SK-N-SH treated with all-trans-retinoic acid at 6 μM for 48 hours (cell line): ENCODE measurements at regions not wholly inside any gene's neighbourhood (a gene's known extent, or its start where the extent isn't known, plus 50 kb on each side); places are given as distances from the start of the nearest gene placed in this dataset.

ENCODE experiments used
- ATAC-seq: fragments of 200-7000 bp; cut with Tn5 transposase; 3 replicates; pipeline ENCODE4 v1.9.1; 2020; ENCODE audit warnings: mild to moderate bottlenecking, moderate library complexity
- ARNTL ChIP-seq: fragments of 450-650 bp; formaldehyde crosslinking; IDR thresholded peaks from 2 replicates; pipeline ENCODE4 v1.5.0; 2020; ENCODE audit warnings: low read depth, mild to moderate bottlenecking, moderate library complexity, borderline replicate concordance
- BACH2 ChIP-seq: fragments of 250-450 bp; sonication (Bioruptor Pico); IDR thresholded peaks from 2 replicates; pipeline ENCODE4 v1.9.0; 2021; ENCODE audit warnings: mild to moderate bottlenecking, borderline replicate concordance
- CSDC2 ChIP-seq: fragments of 250-450 bp; sonication (Bioruptor Pico); IDR thresholded peaks from 2 replicates; pipeline ENCODE4 v1.5.0; 2020; ENCODE audit warnings: mild to moderate bottlenecking, moderate library complexity
- CSRNP3 ChIP-seq: fragments of 250-450 bp; sonication (Bioruptor Pico); IDR thresholded peaks from 2 replicates; pipeline ENCODE4 v1.5.1; 2021; ENCODE audit warnings: mild to moderate bottlenecking, moderate library complexity
- ESRRG ChIP-seq: fragments of 250-450 bp; sonication (Bioruptor Pico); IDR thresholded peaks from 2 replicates; pipeline ENCODE4 v1.6.1; 2021; ENCODE audit warnings: mild to moderate bottlenecking
- GLIS3 ChIP-seq: fragments of 250-450 bp; sonication (Bioruptor Pico); IDR thresholded peaks from 2 replicates; pipeline ENCODE4 v1.5.0; 2020; ENCODE audit warnings: mild to moderate bottlenecking, moderate library complexity
- OSR1 ChIP-seq: fragments of 250-450 bp; sonication (Bioruptor Pico); IDR thresholded peaks from 2 replicates; pipeline ENCODE4 v1.8.0; 2022; ENCODE audit warnings: moderate library complexity, mild to moderate bottlenecking, inconsistent platforms
- POU6F1 ChIP-seq: fragments of 250-450 bp; sonication (Bioruptor Pico); IDR thresholded peaks from 2 replicates; pipeline ENCODE4 v1.8.0; 2021; ENCODE audit warnings: low read depth, mild to moderate bottlenecking, moderate library complexity, borderline replicate concordance
- PPARA ChIP-seq: fragments of 250-450 bp; sonication (Bioruptor Pico); IDR thresholded peaks from 2 replicates; pipeline ENCODE4 v1.5.0; 2020; ENCODE audit warnings: mild to moderate bottlenecking, borderline replicate concordance
- RARB ChIP-seq: fragments of 250-450 bp; sonication (Bioruptor Pico); IDR thresholded peaks from 2 replicates; pipeline ENCODE4 v1.8.0; 2021; ENCODE audit warnings: mild to moderate bottlenecking, moderate library complexity
- SNAI2 ChIP-seq: fragments of 250-450 bp; sonication (Bioruptor Pico); IDR thresholded peaks from 2 replicates; pipeline ENCODE4 v1.5.0; 2020; ENCODE audit warnings: mild to moderate bottlenecking, moderate library complexity
- TOX ChIP-seq: fragments of 250-450 bp; sonication (Bioruptor Pico); IDR thresholded peaks from 2 replicates; pipeline ENCODE4 v1.8.0; 2021; ENCODE audit warnings: mild to moderate bottlenecking, moderate library complexity, borderline replicate concordance
- TSHZ2 ChIP-seq: fragments of 250-450 bp; sonication (Bioruptor Pico); IDR thresholded peaks from 2 replicates; pipeline ENCODE4 v1.5.0; 2020; ENCODE audit warnings: mild to moderate bottlenecking, moderate library complexity
- ZC3H10 ChIP-seq: fragments of 250-450 bp; sonication (Bioruptor Pico); IDR thresholded peaks from 2 replicates; pipeline ENCODE4 v1.5.1; 2021; ENCODE audit warnings: mild to moderate bottlenecking, moderate library complexity
- ZFP3 ChIP-seq: fragments of 250-450 bp; sonication (Bioruptor Pico); IDR thresholded peaks from 2 replicates; pipeline ENCODE4 v1.5.0; 2020; ENCODE audit warnings: mild to moderate bottlenecking, moderate library complexity
- ZFP30 ChIP-seq: fragments of 450-650 bp; formaldehyde crosslinking; IDR thresholded peaks from 2 replicates; pipeline ENCODE4 v1.5.0; 2022; ENCODE audit warnings: mild to moderate bottlenecking, moderate library complexity
- ZNF565 ChIP-seq: fragments of 450-650 bp; formaldehyde crosslinking; conservative IDR thresholded peaks from 2 replicates; pipeline ENCODE4 v1.5.0; 2020; ENCODE audit warnings: low read depth, mild to moderate bottlenecking, moderate library complexity
- ZNF70 ChIP-seq: fragments of 450-650 bp; formaldehyde crosslinking; IDR thresholded peaks from 2 replicates; pipeline ENCODE4 v1.5.0; 2020; ENCODE audit warnings: mild to moderate bottlenecking, moderate library complexity
- ZNF8 ChIP-seq: fragments of 450-650 bp; formaldehyde crosslinking; IDR thresholded peaks from 2 replicates; pipeline ENCODE4 v1.5.0; 2020; ENCODE audit warnings: mild to moderate bottlenecking, moderate library complexity
- TF ChIP-seq, protein P1 (sequence below): fragments of 250-450 bp; sonication (Bioruptor Pico); IDR thresholded peaks from 2 replicates; pipeline ENCODE4 v1.8.0; 2020; ENCODE audit warnings: mild to moderate bottlenecking, moderate library complexity, borderline replicate concordance
- TF ChIP-seq, protein P2 (sequence below): fragments of 250-450 bp; sonication (Bioruptor Pico); IDR thresholded peaks from 2 replicates; pipeline ENCODE4 v1.5.1; 2020; ENCODE audit warnings: low read depth, mild to moderate bottlenecking, moderate library complexity

GRCh38 chr14:98847521-98848468 is 424.2 kb downstream of the BCL11B start (continued):
- no peak for TF ChIP-seq TSHZ2 (CRISPR knock-in tag)

DNA sequence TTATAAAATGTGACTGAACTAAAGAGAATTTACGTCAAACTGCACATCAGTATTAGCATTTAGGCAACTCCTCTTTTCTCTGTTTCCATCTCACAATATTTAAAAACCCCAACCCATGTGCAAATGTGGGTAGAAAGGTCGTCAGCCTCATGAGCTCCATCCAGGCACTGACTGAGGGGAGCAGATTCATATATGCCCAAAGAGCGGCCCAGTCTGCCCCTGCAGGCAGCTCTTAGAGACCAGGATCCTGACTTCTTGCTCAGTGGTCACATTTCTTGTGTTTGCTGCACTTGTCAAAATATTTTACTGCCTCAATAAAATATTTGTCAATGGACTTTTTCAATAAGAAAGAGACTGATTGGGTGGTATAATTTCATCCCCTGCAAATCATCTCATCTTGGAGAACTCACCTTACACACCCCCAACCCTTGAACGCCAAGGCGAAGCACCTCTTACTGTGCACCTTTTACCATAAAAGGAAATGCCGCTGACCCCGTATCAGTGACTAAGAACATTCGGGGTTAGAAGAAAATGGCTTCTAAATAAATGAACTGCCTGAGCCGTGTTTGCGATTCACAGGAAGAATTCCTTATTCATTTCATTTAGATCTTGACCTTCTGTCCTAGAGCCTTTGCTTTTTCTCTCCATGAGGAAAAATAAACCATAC is 418.8 kb downstream of the BCL11B start:
- TF ChIP-seq ARNTL (no peak), CSRNP3 (no peak), RARB (CRISPR knock-in tag) (no peak), POU6F1 (CRISPR knock-in tag) (no peak), ZNF8 (CRISPR knock-in tag) (no peak), ZFP30 (CRISPR knock-in tag) (no peak), CSDC2 (CRISPR knock-in tag) (no peak), ESRRG (no peak)
- TF ChIP-seq, protein P1, sequence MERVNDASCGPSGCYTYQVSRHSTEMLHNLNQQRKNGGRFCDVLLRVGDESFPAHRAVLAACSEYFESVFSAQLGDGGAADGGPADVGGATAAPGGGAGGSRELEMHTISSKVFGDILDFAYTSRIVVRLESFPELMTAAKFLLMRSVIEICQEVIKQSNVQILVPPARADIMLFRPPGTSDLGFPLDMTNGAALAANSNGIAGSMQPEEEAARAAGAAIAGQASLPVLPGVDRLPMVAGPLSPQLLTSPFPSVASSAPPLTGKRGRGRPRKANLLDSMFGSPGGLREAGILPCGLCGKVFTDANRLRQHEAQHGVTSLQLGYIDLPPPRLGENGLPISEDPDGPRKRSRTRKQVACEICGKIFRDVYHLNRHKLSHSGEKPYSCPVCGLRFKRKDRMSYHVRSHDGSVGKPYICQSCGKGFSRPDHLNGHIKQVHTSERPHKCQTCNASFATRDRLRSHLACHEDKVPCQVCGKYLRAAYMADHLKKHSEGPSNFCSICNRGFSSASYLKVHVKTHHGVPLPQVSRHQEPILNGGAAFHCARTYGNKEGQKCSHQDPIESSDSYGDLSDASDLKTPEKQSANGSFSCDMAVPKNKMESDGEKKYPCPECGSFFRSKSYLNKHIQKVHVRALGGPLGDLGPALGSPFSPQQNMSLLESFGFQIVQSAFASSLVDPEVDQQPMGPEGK = no peak
- TF ChIP-seq, protein P2, sequence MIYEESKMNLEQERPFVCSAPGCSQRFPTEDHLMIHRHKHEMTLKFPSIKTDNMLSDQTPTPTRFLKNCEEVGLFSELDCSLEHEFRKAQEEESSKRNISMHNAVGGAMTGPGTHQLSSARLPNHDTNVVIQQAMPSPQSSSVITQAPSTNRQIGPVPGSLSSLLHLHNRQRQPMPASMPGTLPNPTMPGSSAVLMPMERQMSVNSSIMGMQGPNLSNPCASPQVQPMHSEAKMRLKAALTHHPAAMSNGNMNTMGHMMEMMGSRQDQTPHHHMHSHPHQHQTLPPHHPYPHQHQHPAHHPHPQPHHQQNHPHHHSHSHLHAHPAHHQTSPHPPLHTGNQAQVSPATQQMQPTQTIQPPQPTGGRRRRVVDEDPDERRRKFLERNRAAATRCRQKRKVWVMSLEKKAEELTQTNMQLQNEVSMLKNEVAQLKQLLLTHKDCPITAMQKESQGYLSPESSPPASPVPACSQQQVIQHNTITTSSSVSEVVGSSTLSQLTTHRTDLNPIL (CRISPR knock-in tag) = no peak
- no peak for ATAC-seq

- no peak for ATAC-seq
- no peak for TF ChIP-seq GLIS3 (CRISPR knock-in tag)
- no peak for TF ChIP-seq ZFP3 (CRISPR knock-in tag)
- no peak for TF ChIP-seq PPARA
- TF ChIP-seq OSR1 (CRISPR knock-in tag) = no peak
- TF ChIP-seq ZNF70 = no peak
- TF ChIP-seq ZC3H10 = no peak
- TF ChIP-seq POU6F1 (CRISPR knock-in tag) = no peak
- TF ChIP-seq SNAI2 (CRISPR knock-in tag) = no peak
- no peak for TF ChIP-seq ZFP30 (CRISPR knock-in tag)
- no peak for TF ChIP-seq ESRRG
- TF ChIP-seq ARNTL = no peak
- no peak for TF ChIP-seq ZNF565 (CRISPR knock-in tag)
- TF ChIP-seq CSDC2 (CRISPR knock-in tag) = no peak
- TF ChIP-seq, protein P2 (CRISPR knock-in tag) = no peak
- no peak for TF ChIP-seq TOX (CRISPR knock-in tag)
- no peak for TF ChIP-seq BACH2
- TF ChIP-seq CSRNP3 = no peak
These were observed 415.9 kb downstream of the BCL11B start for GRCh38 chr14:98855926-98856715.
